Activated T-cell treated with anti-CD3 and anti-CD28 coated beads, Interleukin-2, amount 50 U/mL, for 1 hour (primary cell): ENCODE measurements at regions not wholly inside any gene's neighbourhood (a gene's known extent, or its start where the extent isn't known, plus 50 kb on each side); places are given as distances from the start of the nearest gene placed in this dataset.

ENCODE experiments used
- DNase-seq: peaks from one replicate; pipeline ENCODE4 v3.0.0-alpha.2; 2020

DNA sequence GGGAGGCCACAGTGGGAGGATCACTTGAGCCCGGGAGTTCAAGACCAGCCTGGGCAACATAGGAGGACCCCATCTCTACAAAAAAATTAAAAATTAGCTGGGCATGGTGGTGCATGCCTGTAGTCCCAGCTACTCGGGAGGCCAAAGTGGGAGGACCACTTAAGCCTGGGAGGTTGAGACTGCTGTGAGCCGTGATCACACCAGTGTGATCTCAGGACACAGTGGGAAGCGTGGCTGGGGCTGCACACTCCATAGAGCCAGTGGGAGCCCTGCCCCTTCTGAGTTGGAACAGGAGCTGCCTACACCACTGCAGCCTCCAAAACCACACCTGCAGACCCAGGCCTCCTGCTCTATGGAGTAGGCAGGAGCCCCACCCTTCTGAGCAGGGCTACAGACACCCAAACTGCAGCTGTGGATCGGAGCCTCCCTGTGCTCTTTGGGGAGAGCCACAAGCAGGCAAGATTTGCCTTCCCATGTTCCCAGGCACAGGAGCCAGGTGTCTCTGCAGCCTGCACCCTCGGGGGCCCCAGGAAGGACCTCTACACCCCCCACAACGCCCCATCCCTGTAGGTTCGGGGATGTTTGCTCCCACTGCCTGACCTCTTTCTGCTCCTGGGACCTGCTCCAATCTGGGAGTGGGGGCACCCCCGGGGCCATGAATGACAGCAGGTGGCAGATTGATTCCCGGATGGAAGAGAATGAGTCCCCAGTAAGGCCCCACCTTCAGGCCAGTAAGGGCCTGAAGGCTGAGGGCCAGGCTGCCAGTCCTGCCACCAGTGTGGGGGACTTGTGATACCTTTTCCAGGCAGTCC, 245.4 kb downstream of the BUD13 start:
- DNase-seq: no peak

DNA sequence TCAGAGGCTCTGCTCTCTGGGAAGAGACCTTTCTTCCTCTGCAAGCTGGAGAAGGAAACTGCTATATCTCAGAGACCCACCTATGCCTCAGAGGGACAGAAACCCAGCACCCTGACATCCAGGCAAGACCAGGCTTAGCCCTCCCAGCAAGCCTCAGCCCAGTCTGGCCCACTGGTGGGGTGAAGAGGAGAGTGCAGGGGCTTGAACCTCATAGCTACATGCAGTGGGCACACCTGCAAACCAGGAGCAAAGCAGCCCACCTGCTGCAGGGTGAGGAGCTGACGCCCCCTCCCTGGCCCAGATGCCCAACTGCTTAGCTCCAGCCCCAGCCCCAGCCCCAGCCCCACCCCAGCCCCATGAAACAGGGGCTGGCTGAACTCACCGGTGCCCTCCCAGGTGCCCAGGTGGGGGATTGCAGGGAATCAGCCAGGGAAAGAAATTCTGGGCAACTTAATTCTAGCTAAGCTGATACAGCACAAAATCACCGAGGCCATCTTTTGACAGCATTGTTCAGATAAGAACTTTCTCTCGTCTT, 246.8 kb downstream of the BUD13 start:
- DNase-seq: no peak

DNA sequence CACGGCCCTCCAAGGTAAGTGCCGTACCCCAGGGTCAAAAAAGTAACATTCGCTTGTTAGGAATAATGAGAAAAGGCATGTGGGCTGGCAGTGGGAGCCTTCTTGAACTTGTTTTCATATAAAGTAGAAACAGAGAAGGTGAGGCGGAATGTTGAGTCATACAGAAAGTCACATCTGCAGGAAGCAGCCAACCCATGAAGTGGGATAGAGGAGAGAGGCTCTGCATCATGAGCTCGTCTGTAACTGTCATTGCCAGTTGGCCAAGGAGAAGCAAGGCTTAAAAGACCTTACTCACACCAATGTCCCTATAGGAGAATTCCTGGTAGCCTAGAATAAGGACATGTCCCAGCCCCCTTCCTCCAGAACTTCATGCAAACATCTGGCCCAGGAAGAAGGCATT, 253.3 kb downstream of the BUD13 start:
- no peak for DNase-seq

DNA sequence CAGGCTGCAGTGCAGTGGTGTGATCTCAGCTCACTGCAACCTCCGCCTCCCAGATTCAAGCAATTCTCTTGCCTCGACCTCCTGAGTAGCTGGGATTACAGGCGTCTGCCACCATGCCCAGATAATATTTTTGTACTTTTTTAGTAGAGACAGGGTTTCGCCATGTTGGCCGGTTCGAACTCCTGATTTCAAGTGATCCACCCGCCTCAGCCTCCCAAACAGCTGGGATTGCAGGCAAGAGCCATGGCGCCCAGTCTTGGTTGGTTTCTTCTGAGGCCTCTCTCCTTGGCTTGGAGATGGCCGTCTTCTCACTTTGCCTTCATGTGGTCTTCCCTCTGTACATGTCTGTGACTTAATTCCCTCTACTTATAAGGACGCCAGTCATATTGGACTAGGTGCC, 254.6 kb downstream of the BUD13 start:
- DNase-seq: no peak

DNA sequence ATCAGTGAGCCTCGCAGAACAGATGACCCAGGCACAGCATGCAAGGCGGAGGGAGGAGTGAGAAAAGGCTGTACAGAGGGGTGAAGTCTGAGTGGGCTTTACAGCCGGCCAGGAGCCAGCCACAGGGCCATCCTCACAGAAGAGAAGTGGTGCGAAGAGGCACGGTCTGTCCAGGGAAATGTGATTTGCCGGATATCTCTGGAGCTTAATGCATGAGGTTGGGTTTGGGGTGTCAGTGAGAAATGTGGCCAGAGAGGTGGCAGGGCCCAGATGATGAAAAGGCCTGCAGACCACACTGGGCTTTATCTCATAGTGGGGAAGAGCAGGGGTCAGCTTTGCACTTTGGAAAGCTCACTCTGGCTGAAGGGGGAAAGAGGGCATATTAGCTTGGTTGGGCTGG, 255.2 kb downstream of the BUD13 start:
- DNase-seq: no peak

DNA sequence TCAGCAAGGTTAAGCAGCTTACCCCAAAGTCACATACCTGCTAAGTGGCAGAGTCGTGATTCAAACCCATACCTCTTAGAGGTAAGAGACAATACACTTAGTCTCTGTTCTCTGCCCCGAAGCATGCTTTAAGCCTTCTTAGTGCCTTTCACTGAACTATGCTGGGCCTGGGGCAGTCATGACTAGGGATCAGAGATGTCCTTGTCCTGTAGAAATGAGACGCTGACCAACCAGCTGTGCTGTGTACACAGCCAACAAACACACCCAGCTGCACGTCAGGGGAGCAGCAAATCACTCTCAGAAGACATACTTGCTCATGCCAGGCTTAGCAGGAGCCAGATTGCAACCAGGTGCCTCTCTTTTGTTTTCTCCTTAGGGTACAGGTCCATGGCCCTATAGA, 255.7 kb downstream of the BUD13 start:
- no peak for DNase-seq

DNA sequence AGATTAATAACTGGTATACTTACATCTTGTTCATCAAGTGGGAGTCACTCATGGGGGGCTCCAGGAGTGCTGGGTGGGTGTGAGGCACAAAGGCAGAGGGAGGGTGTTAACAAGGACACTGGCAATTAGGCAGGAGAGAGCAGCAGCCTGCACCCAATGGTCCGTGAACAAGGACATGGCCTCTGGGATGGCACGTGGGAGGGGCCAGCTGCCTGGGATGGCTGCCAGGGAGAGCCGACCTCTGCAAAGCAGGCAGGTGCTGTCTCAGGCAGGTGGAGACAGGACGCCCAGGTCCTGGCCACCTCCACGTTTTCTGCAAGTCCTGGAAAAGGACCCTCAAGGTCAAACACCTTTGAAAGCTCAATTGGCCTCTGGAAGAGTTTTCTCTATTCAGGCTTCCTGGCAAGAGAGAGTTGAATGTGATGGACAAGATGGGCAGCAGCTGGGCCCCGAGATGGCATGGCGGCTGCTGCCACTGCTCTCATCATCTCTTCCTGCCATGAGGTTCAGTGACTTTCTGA, 257.1 kb downstream of the BUD13 start:
- DNase-seq: no peak

DNA sequence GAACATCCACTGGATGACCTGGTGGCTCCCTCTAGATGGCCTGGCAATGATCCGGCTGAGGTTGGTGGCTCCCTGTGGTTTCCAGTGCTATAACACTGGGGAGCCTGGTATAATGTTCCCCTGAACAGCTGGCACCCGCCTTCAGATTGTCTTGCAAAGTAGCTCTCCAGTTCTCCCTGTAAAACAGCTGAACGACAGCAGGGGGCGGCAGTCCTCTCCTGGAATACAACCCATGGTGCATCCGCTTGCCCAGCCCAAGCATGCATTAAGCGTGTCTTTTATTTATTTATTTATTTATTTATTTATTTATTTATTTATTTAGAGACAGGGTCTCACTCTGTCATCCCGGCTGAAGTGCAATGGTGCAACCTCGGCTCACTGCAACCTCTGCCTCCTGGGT, 258.9 kb downstream of the BUD13 start:
- DNase-seq: no peak

DNA sequence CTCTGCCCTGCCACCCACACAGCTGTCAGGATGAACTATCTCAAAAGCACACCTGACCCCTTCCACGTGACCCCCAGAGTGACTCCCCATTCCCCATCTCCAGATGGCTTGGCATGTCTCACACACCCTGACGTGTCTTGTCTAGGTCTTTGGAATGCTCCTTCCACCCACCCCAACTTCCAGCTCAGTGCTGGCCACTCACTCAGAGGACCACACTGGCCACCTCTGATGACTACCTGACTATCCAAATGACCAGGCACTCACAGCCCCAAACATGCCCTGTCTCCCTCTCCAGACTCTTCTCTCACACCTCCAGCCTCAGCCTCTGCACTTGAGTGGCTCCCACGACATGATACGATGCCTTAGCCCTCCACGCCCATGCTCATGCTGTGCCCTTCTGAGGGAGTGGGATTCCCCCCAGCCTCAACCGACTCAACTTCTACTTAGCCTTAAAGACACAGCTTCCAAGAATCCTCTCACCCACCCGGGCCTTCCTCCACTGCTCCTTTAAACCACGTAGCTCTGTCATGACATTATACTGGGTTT, 259.4 kb downstream of the BUD13 start:
- DNase-seq: no peak

DNA sequence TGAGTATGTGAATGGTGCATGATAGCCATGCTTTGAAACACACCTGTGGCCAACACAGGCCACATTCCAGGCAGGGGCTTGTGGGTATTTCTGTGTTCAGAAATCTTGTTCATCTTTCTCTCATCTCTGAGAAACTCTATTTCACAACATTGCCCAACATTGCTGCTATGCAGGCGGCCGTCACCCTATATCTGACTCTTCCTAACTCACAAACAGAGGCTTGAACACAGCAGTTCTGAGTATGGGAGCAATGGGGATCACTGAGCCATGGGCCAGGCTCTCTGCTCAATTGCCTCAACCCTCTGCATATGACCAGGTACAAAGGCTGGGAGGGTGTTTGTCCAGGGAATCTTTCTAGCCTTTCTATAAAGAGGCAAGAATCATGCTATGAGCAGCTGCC, 259.9 kb downstream of the BUD13 start:
- no peak for DNase-seq

DNA sequence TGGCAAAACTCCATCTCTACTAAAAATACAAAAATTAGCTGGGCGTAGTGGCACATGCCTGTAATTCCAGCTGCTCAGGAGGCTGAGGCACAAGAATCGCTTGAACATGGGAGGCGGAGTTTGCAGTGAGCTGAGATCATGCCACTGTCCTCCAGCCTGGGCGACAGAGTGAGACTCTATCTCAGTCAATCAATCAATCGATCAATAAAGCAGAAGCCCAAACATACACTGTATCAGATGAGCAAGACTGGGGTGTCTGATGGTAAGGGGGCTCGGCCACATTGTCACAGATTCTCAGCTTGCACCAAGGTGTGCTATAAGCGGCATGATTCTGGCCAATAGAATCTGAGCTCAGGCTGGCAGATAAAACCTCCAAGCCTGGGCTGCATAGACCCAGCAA, 261.1 kb downstream of the BUD13 start:
- no peak for DNase-seq

DNA sequence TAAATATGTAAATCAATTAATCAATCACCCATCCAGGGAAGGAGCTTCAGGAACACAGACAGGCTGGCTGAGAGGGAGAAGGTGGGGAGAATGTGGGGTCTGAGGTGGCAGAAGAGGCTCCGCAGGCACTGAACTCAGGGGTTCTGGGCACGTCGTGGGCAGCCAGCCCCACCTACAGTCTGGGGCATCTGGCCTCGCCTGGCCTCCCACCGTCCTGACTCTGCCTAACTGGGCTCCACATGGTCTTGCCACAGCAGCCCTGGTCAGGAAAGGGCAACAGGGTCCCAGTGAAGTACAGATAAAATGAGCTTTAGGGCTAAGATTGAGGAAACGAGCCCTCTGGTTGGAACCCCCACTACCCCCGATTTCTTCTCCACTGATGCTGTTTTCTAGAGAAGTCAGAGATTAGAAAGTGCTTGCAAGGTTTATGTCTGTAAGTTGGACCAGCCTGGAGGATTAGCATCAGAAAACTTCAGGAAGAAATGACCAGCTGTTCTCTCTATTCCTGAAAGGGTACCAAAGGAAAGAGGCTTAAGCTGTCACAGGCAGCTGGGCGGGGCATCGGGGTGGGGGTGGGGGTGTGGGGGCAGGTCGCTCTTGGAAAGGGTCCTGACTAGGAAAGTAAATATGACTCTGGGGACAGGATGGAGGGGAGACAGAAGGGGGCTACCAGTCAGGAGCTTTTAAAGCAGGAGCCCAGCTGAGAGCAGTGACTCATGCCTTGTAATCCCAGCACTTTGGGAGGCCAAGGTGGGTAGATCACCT, 261.7 kb downstream of the BUD13 start:
- DNase-seq: no peak

DNA sequence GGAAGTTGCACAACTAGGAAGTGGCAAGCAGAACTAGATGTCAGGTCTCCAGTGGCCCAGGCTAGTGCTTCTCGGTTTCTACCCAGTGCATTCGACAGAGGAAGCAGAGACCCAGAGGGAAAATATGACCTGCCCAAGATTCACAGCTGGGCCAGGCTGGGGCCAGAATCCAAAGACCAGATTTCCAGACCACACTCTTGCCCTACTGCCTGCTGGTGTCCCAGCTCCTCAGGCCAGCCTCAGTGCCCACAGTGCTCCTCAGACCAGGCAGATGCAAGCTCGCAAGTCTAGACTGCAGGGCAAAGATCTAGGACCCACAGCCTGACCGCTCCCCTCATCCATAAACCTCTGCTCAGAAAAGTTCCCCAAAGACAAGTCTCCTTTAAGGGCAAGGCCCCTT, 262.6 kb downstream of the BUD13 start:
- DNase-seq: no peak

DNA sequence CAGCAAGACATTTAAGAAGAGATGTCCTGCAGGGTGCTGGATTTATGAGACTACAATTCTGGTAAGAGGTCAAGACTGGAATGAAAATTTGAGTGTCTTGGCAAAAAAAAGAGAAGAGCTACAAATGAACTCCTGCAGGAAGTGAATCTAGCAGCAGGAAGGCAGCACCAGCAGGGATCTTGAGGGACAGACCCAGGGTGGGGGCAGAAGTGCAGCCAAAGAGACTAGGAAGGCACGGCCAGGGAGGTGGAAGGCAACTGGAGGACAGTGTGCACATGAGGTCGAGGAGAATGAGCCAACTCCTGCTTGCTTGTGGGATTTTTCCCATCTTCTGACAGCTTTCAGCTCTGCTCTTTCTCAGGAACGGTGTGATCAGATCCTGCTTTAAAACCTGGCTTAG, 263.2 kb downstream of the BUD13 start:
- DNase-seq: no peak

DNA sequence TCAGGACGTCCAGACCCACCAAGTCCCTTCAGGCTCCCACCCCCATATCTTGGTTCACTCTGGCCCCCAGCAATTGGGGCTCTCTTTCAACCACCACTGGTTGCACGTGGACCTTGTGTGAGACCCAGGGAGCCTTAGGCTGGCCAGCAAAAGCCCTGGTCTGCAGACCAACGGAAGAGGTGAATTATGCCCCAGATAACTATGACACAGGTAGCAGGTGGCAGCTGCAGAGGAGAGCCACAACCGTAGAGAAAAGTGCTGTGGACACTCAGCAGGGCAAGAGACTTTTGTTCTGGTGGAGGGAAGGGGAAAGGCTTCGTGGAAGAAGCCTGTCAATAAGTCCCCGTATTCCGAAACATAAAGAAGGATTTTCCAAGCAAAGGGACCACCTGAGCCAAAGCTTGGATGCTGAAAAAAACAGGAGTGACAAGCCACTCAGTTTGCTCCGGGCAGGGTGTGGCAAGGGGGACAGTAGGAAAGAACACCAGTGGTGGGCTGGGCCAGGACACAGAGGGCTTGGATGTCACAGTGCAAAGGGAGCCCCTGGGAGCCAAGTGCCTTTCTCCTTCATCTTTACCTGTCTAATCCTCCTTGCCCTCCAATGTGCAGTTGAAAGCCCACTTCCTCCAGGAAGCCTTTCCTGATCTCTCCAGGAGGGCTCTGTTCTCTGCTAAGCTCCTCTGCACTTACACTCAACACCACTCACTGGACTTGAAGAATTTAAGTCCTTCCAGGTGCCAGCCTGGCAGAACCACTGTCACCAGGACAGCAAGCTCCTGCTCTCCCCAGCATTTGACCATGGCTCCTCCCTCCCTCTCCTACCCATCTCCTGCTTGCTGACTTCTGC, 264.7 kb downstream of the BUD13 start:
- DNase-seq: no peak

DNA sequence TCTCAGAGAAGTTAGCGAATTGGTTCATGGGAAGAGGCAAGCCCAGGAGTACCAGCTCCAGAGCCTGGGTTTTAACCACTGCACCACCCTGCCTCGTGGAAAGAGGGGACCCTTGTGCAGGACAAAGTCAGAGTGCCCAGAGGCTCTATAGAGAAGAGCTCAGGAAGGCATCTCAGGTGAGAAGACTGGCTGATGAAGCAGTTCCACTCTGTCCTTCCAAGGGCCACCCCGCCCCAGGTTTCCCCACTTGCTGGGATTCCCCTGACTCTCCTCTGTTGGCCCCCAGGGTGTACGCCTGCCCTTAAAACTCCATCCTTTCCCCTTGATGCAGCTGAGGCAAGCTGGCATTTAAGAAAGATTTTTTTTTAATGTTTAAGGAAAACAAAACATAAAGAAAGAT, 265.8 kb downstream of the BUD13 start:
- no peak for DNase-seq

DNA sequence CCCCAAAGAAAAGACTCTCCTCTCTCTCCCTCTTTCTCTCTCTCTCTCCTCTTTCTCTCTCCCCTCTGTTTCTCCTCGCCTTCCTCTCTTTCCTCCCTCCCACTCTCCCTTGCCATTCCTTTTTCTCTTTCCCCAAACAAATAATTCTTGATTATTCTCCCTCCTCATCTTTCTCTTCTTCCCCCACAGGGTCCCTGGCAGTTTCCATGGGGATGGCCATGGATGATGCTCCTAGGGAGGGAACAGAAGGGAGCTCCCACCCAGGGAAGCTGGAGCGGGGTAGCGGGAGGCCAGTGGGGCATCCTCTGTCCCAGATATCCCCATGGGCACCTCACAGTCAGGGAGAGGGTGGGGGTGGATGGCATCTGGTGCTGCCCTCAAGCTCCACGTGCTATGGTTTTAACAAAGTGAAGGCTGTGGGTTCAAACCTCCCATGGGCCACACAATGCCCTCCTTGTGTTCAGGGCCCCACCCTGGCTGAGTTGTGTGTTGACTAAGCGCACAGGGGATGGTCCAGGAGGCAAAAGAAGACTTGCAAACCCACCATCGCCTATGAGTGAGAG, 266.4 kb downstream of the BUD13 start:
- no peak for DNase-seq

DNA sequence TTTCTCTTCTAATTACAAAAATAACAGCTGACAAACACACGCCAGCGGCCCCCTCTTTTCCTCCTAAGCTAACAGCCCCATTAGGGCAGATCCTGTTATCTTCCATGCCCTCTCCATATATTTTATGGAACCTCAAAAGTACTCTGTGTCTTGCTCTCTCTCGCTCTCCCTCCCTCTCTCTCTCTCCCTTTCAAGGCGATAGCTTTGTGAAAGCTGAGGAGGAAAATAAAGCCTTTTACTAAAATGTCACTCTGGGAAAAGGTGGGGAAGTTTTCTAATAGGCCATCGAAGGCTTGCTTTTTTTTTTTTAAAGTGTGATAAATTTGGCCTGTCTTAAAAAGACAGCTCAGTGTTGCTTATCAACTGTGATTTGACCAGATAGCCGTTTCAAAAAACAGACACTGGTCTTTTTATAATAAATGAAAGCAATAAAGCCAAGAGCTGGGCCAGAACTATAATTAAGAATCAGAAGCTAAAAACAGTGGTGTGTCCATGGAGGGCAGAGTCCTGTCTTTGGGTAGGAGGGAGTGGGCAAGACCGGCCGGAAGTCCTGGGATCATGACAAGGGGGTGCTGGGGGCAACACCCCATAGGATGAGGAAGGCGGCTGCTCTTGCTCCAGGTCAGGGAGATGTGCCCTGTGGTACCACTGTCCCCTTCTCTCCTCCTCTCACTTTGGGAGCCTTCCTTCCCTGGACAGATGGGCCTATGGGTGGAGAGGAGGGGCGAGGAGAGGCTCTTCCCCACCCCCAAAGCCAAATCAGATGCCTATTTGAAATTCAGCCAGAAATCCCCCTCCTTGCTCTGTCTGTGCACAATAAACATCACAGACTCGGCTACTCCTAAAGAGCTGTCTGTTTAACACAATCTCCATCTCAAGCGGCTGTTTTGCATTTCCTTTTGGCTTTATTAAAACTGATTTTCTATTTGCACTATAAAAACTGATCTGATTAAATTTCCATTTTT, 267.2 kb downstream of the BUD13 start:
- no peak for DNase-seq

DNA sequence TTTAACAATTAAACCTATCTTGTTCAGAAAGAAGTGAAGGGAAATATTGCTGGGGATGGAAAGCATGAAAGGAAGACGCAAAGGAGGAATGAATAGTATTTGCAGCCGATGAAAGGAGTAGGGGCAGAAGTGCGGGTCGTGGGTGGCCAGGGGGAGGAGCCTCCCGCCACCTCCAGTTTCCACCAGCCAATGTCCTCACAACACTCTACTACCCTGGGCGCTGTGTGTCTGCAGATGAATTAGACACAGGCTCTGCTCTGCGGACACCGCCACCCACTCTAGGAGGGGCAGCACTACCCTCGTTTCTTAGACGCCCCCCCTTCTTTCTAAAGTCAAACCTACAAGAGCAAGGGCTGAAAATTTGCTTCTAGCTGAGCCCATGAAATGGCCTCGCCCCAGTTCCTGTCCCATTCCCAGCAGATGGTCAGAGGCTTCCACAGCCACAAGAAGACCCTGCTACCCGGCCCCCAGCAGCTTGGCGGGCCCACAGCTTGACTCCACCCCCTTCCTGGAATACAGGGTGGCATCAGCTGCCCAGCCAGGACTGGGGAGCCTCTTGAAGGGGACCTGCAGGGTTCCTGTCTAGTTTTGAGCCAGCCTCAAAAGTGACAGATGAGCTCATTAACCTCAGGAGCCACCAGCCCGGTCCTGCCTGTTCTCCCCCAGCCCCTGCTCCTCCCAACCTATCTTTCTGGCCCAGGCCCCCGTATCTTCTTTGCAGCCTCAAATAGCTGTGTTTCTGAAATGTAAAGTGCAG, 268.1 kb downstream of the BUD13 start:
- DNase-seq: no peak
